Fibroblast of lung (primary cell): ENCODE measurements at regions not wholly inside any gene's neighbourhood (a gene's known extent, or its start where the extent isn't known, plus 50 kb on each side); places are given as distances from the start of the nearest gene placed in this dataset.

ENCODE experiments used
- EZH2 ChIP-seq: IDR thresholded peaks from 2 replicates; pipeline ENCODE4 v1.5.1; 2012; ENCODE audit warnings: low read length, control low read depth, mild to moderate bottlenecking; ENCODE audit errors: missing control alignments
- TF ChIP-seq, protein P1 (sequence below), 2 donors: IDR thresholded peaks in 1 of 2; conservative IDR thresholded peaks in 1 of 2; 1 replicate in 1 of 2; 2 replicates in 1 of 2; pipeline ENCODE4 v1.5.1; 2011 to 2012; ENCODE audit warnings: low read length in 2 of 2, control low read depth in 1 of 2, inconsistent platforms in 1 of 2, low read depth in 1 of 2, mild to moderate bottlenecking in 1 of 2

DNA sequence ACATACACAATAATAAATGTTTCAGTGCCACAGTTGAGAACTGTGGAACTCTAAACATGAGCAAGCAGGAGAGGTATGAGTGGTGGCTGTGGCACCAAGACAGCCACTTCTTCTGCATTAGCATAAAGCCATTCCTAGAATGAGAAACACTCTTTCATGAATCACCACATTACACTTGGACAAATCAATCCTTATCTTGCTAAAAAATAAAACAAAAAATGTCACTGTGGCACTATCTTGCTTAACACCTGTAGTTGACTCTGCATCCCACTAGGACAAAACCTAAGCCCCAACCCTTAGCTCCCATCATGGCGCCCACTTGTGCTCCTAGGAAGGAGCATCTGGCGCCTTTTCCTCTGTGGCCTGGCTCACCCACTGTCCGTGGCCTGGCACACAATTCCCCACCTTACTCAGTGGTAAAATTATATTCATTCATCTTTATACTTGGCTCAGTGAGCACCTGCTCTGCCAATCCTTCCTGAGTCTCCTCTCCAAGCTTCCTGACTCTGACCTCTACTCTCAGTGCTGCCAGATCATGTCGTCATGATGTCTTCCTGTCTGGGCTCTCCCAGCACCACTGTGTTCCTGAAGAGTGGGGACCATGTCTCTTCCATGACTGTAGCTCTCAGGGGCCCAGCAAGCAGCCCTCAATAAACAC is 272.9 kb downstream of the LNPK start:
- TF ChIP-seq, protein P1, sequence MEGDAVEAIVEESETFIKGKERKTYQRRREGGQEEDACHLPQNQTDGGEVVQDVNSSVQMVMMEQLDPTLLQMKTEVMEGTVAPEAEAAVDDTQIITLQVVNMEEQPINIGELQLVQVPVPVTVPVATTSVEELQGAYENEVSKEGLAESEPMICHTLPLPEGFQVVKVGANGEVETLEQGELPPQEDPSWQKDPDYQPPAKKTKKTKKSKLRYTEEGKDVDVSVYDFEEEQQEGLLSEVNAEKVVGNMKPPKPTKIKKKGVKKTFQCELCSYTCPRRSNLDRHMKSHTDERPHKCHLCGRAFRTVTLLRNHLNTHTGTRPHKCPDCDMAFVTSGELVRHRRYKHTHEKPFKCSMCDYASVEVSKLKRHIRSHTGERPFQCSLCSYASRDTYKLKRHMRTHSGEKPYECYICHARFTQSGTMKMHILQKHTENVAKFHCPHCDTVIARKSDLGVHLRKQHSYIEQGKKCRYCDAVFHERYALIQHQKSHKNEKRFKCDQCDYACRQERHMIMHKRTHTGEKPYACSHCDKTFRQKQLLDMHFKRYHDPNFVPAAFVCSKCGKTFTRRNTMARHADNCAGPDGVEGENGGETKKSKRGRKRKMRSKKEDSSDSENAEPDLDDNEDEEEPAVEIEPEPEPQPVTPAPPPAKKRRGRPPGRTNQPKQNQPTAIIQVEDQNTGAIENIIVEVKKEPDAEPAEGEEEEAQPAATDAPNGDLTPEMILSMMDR (conservative IDR thresholded peaks at IDR 0.05 in 1 of 2, IDR thresholded peaks at IDR 0.05 in 1 of 2; ENCODE audit: low read depth in 1 of 2, low read length in 2 of 2), result no peak
- no peak for TF ChIP-seq EZH2
